IPS DF 6.9 (cell line): ENCODE measurements at regions not wholly inside any gene's neighbourhood (a gene's known extent, or its start where the extent isn't known, plus 50 kb on each side); places are given as distances from the start of the nearest gene placed in this dataset.
A peak's percentile ranks its signal among the peaks of the same experiment; 100 is the strongest.

ENCODE experiments used
- DNase-seq: peaks from one replicate; pipeline ENCODE4 v3.0.0-alpha.2; 2013; ENCODE audit warnings: low read depth, low spot score
- H3K27ac ChIP-seq: one replicate; pipeline ENCODE4 v1.5.1; 2013; ENCODE audit warnings: low read length, control low read depth
- H3K27me3 ChIP-seq: 2 replicates; pipeline ENCODE4 v1.6.1; 2013; ENCODE audit warnings: mild to moderate bottlenecking, low read length; ENCODE audit not compliant: control insufficient read depth, insufficient read depth
- H3K36me3 ChIP-seq: 2 replicates; pipeline ENCODE4 v1.6.1; 2013; ENCODE audit warnings: low read length; ENCODE audit not compliant: control insufficient read depth, insufficient read depth
- H3K4me1 ChIP-seq: 2 replicates; pipeline ENCODE4 v1.6.1; 2013; ENCODE audit warnings: low read length; ENCODE audit not compliant: control insufficient read depth, insufficient read depth
- H3K4me3 ChIP-seq: 2 replicates; pipeline ENCODE4 v1.5.1; 2013; ENCODE audit warnings: mild to moderate bottlenecking, low read length
- H3K9me3 ChIP-seq: 2 replicates; pipeline ENCODE4 v1.6.1; 2013; ENCODE audit warnings: low read length, inconsistent platforms; ENCODE audit not compliant: control insufficient read depth, insufficient read depth
- WGBS: extraction: QIAGEN DNeasy Blood & Tissue Kit; methylation state at CpG from one replicate; pipeline ENCODE4 v1.1.7; 2013; ENCODE audit warnings: mixed read lengths, missing lambda C conversion rate; ENCODE audit not compliant: insufficient read length, insufficient coverage; 5-methylcytosine and 5-hydroxymethylcytosine counted together

GRCh38 chr3:193114431-193115340, 126.3 kb upstream of the PLAAT1 start:
- Histone ChIP-seq H3K4me1 (no peaks in the 10 kb centered on the region; the same call in 1 of the 2 replicates), H3K36me3 (no peaks in the 10 kb centered on the region), H3K27ac (no peak overlapping the region), H3K4me3 (no peak overlapping the region), H3K9me3 (no peaks in the 10 kb centered on the region), H3K27me3 (no peaks in the 10 kb centered on the region)
- no peak for DNase-seq
- no CpG with 5 or more reads among the region's 10 CpGs for WGBS

GRCh38 chr3:193116871-193117270, 124.2 kb upstream of the PLAAT1 start:
- Histone ChIP-seq H3K4me3 (no peak overlapping the region), H3K27me3 (no peaks in the 10 kb centered on the region), H3K27ac (no peak overlapping the region), H3K36me3 (no peaks in the 10 kb centered on the region), H3K9me3 (no peaks in the 10 kb centered on the region), H3K4me1 (peaks cover 2% of the 10 kb centered on the region; the same call in 1 of the 2 replicates)
- WGBS = no CpG with 5 or more reads among the region's 2 CpGs
- no peak for DNase-seq

- Histone ChIP-seq H3K36me3 (no peaks in the 10 kb centered on the region), H3K9me3 (no peaks in the 10 kb centered on the region), H3K4me1 (peaks cover 2% of the 10 kb centered on the region; the same call in 1 of the 2 replicates), H3K4me3 (no peak overlapping the region), H3K27me3 (no peaks in the 10 kb centered on the region), H3K27ac (no peak overlapping the region)
- no CpG with 5 or more reads among the region's 1 CpG for WGBS
- peak; percentile 7 for DNase-seq
Measured at GRCh38 chr3:193118907-193119306, 122.1 kb upstream of the PLAAT1 start.

DNA sequence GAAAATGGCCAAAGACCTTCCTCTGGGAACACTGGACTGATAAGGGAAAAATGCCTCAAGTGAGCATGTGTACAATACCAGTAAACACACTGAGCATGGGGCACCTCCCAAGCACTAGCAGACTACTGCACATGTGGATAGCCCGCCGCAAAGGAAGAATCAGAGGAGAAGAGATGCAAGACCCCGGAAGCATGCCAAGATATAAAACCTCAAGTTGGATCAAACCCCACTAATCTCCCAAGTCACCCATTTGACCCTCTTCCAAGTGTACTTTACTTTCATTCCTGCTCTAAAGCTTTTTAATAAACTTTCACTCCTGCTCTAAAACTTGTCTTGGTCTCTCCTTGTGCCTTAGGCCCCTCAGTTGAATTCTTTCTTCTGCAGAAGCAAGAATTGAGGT, 121.1 kb upstream of the PLAAT1 start:
- H3K27me3 ChIP-seq = no peaks in the 10 kb centered on the region
- H3K4me3 ChIP-seq = no peak overlapping the region
- H3K36me3 ChIP-seq = no peaks in the 10 kb centered on the region
- no CpG with 5 or more reads among the region's 3 CpGs for WGBS
- H3K27ac ChIP-seq = no peak overlapping the region
- no peaks in the 10 kb centered on the region for H3K9me3 ChIP-seq
- no peak for DNase-seq
- peaks cover 2% of the 10 kb centered on the region; the same call in 1 of the 2 replicates for H3K4me1 ChIP-seq

DNA sequence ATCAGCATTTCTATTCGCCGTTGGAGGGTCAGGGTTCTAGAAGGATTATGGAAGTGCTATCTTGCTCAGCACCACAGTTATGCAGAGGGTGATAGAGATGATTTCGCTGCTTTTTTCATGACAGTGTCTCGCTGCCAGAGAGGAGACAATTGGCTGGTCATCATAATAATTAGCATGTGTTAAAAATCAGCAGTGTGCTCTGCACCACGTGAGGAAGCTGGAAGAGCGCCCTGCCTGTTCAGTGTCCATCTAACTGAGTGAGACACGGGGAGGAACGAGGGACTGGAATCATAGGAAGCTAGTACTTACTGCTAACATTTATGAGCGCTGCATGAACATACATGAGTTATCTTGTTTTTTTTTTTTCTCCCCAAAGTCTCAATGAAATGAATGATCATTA, 116.2 kb upstream of the PLAAT1 start:
- no peaks in the 10 kb centered on the region for H3K36me3 ChIP-seq
- no CpG with 5 or more reads among the region's 9 CpGs for WGBS
- DNase-seq = no peak
- no peak overlapping the region for H3K4me3 ChIP-seq
- H3K4me1 ChIP-seq = peaks cover under 1% of the 10 kb centered on the region; the same call in 1 of the 2 replicates
- H3K9me3 ChIP-seq = no peaks in the 10 kb centered on the region
- no peaks in the 10 kb centered on the region for H3K27me3 ChIP-seq
- H3K27ac ChIP-seq = no peak overlapping the region

- Histone ChIP-seq H3K4me1 (no peaks in the 10 kb centered on the region), H3K4me3 (no peak overlapping the region), H3K9me3 (no peaks in the 10 kb centered on the region), H3K27ac (no peak overlapping the region), H3K27me3 (no peaks in the 10 kb centered on the region), H3K36me3 (no peaks in the 10 kb centered on the region)
- no CpG with 5 or more reads among the region's 4 CpGs for WGBS
- no peak for DNase-seq
Measured at GRCh38 chr3:193129607-193130006, 111.4 kb upstream of the PLAAT1 start.

- WGBS = no CpG with 5 or more reads among the region's 4 CpGs
- Histone ChIP-seq H3K4me3 (no peak overlapping the region), H3K36me3 (no peaks in the 10 kb centered on the region), H3K27ac (no peak overlapping the region), H3K9me3 (no peaks in the 10 kb centered on the region), H3K4me1 (no peaks in the 10 kb centered on the region), H3K27me3 (no peaks in the 10 kb centered on the region)
- DNase-seq = no peak
Measured at GRCh38 chr3:193130576-193130975, 110.4 kb upstream of the PLAAT1 start.

GRCh38 chr3:193132241-193132640, 108.8 kb upstream of the PLAAT1 start:
- Histone ChIP-seq H3K4me1 (no peaks in the 10 kb centered on the region), H3K9me3 (no peaks in the 10 kb centered on the region), H3K27ac (no peak overlapping the region), H3K36me3 (no peaks in the 10 kb centered on the region), H3K4me3 (no peak overlapping the region), H3K27me3 (no peaks in the 10 kb centered on the region)
- no peak for DNase-seq
- WGBS = no CpG with 5 or more reads among the region's 2 CpGs

GRCh38 chr3:193132964-193133363, 108.1 kb upstream of the PLAAT1 start:
- Histone ChIP-seq H3K27ac (no peak overlapping the region), H3K4me3 (no peak overlapping the region), H3K9me3 (no peaks in the 10 kb centered on the region), H3K27me3 (no peaks in the 10 kb centered on the region), H3K4me1 (no peaks in the 10 kb centered on the region), H3K36me3 (no peaks in the 10 kb centered on the region)
- DNase-seq = no peak
- WGBS = no CpG with 5 or more reads among the region's 4 CpGs

DNA sequence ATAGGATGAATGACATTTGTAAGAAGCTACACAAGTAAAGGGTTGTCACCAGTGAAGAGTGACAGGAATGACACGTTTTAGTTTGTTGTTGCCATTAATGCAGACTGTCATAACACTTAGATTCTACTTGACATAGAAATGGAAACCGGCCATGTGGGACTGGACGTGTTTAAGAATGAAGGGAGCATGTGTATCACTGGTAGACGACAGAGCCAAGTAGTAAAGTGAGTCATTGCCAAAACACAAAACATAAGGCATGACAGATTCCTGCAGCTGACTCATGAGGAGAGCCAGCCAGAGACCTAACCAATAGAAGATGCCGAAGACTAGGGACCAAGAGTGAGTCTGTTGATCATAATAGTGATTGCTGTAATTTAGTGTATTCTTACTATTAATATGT, 106.2 kb upstream of the PLAAT1 start:
- WGBS = no CpG with 5 or more reads among the region's 5 CpGs
- Histone ChIP-seq H3K9me3 (no peaks in the 10 kb centered on the region), H3K36me3 (no peaks in the 10 kb centered on the region), H3K4me1 (no peaks in the 10 kb centered on the region), H3K27ac (no peak overlapping the region), H3K27me3 (no peaks in the 10 kb centered on the region), H3K4me3 (no peak overlapping the region)
- no peak for DNase-seq

DNA sequence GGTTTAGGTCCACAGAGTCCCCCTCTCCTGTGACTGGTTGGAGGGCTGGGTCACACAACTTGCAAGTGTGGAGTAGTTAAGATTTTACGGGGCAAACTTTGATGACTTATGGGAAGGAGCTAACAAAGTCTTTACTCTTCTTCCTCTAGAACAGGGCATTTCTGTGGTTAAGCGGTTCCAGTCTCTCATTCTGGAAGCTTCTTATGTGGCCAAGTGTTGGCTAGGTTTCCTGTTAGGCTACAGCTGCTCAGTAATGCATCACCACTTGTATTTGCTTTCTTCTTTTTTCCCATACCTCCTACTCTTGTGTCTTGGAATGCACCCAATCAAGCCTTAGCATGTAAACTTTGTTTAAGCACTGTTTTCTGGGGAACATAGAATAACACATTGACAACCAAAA, 100.6 kb upstream of the PLAAT1 start:
- no CpG with 5 or more reads among the region's 2 CpGs for WGBS
- no peak for DNase-seq

More for the DNA sequence above, 100.6 kb upstream of the PLAAT1 start:
- no peaks in the 10 kb centered on the region for H3K27me3 ChIP-seq
- no peak overlapping the region for H3K4me3 ChIP-seq
- H3K9me3 ChIP-seq = no peaks in the 10 kb centered on the region
- no peak overlapping the region for H3K27ac ChIP-seq
- no peaks in the 10 kb centered on the region for H3K36me3 ChIP-seq
- no peaks in the 10 kb centered on the region for H3K4me1 ChIP-seq
